ENCODE measurements at regions not wholly inside any gene's neighbourhood (a gene's known extent, or its start where the extent isn't known, plus 50 kb on each side); places are given as distances from the start of the nearest gene placed in this dataset.

DNA sequence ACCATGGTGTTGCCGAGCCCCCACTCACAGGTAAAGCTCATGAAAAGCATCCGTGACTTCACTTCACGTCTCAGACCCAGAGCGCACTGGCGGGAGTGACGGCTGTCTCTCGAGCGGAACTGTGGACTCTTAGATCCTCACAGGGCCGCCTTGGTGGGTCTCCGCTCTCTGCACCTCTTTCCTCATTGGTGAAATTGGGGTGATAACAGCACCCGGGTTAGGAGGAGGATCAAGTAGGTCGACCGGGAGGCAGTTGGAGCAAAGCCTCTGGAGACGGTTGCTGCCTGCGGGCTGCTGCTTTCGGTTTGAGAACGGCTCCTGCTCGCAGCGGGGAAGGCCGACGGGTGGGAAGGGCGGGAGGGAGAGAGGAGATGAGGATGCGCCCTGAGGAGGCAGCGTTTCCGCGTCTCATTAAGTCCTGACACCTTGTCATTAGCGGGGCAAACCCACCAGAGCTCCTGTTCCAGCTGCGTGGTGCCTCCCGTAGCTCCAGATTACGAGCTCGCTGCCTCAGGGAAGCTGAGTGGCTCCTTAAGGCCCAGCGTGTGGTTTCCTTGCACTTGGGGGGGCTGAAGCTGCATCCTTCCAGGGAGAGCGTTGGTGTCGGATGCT is 51.9 kb upstream of the CFAP46 start:
- Mint-ChIP-seq H3K27ac (ENCODE audit: unreplicated experiment) (no peak overlapping the region), H3K27me3 (ENCODE audit: low read depth) (peaks cover 30% of the 10 kb centered on the region), H3K9me3 (ENCODE audit: low read depth) (no peaks in the 10 kb centered on the region), H3K36me3 (ENCODE audit: low read depth) (no peaks in the 10 kb centered on the region), H3K4me3 (ENCODE audit: unreplicated experiment) (peak overlapping the region; percentile 28), H3K4me1 (ENCODE audit: low read depth) (no peaks in the 10 kb centered on the region)
- no peak for DNase-seq (ENCODE audit: low spot score)
- TF ChIP-seq, protein P1, sequence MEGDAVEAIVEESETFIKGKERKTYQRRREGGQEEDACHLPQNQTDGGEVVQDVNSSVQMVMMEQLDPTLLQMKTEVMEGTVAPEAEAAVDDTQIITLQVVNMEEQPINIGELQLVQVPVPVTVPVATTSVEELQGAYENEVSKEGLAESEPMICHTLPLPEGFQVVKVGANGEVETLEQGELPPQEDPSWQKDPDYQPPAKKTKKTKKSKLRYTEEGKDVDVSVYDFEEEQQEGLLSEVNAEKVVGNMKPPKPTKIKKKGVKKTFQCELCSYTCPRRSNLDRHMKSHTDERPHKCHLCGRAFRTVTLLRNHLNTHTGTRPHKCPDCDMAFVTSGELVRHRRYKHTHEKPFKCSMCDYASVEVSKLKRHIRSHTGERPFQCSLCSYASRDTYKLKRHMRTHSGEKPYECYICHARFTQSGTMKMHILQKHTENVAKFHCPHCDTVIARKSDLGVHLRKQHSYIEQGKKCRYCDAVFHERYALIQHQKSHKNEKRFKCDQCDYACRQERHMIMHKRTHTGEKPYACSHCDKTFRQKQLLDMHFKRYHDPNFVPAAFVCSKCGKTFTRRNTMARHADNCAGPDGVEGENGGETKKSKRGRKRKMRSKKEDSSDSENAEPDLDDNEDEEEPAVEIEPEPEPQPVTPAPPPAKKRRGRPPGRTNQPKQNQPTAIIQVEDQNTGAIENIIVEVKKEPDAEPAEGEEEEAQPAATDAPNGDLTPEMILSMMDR (IDR thresholded peaks at IDR 0.05): no peak

DNA sequence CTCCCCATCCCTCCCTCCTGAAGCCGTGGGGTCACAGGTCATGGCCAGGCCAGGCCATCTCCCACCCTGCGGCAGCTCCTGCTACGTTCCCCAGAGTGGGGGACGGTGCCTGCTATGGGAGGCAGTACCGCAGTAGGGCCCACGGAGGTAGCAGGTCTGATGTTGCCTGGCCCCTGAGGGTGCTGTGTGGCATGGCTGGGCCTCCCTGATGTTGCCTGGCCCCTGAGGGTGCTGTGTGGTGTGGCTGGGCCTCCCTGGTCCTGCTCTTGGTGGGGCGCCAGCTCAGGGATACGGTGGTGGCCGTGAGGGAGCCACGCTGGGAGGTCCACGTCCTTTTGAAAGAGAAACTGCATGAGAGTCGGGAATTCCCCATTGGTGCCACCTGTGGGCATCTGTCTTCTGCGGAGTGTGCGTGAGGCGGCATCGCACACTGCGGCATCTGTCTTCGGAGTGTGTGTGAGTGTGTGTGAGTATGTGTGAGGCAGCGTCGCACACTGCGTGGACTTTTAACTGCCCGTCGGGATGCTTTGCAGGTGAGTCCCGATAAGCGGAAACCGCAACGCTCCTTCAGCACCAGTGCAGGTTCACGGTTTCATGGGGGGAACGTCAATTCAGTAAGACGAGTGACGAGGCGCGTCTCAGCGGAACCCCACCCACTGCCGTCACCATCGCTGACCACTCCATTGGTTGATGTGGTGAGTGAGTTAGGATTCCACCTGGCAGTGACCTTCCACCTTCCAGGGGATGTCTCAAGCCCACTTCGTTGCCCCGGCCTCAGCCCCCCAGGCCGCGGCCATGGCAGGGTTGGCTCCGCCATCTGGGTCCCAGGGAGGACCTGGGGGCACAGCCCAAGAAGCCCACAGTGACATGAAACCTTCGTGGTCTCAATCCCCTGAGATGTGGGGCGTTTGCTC is 51.2 kb upstream of the CFAP46 start:
- Mint-ChIP-seq H3K27ac (ENCODE audit: unreplicated experiment) (no peak overlapping the region), H3K4me1 (ENCODE audit: low read depth) (no peaks in the 10 kb centered on the region), H3K9me3 (ENCODE audit: low read depth) (no peaks in the 10 kb centered on the region), H3K27me3 (ENCODE audit: low read depth) (peaks cover 28% of the 10 kb centered on the region), H3K36me3 (ENCODE audit: low read depth) (no peaks in the 10 kb centered on the region), H3K4me3 (ENCODE audit: unreplicated experiment) (no peak overlapping the region)
- DNase-seq (ENCODE audit: low spot score): peak; percentile 84
- TF ChIP-seq, protein P1 (IDR thresholded peaks at IDR 0.05): no peak

DNA sequence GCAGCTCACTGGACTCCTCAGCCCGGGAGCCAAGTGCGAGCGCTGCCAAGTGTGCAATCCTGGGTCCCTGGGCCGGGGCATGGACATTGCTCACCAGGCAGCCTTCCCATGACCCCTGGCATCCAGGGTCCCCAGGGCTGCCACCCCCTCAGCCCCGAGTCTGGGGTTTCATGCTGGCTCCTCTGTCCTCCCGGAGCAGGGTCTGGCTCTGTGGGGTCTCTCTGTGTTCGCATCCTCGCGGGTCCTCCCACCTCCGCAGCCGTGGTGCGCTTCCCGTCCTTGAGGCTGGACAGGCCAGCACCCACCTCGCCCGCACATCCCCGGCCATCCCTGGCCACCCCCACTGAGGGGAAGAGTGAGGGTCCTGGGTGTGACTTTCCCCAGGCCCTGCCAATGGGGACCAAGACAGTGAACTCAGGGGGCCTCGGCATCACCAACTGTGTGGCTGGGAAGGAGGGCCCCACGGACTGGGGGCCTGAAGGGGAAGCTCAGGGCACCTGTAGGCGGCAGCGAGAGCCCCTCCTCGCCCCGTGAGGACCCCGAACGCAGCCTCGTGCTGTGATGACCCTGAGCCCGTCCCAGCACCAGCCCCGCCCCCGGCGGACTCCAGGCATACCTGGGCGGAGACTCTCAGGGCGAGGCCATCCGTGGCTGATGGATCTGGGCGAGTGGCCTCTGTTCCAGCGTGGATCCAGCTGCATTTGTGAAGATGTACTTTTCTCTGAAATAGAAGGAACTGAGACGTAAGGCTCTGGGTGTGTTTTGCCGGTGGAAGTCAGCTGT is 50.3 kb upstream of the CFAP46 start:
- Mint-ChIP-seq H3K36me3 (ENCODE audit: low read depth) (no peaks in the 10 kb centered on the region), H3K27me3 (ENCODE audit: low read depth) (peaks cover 24% of the 10 kb centered on the region), H3K9me3 (ENCODE audit: low read depth) (no peaks in the 10 kb centered on the region), H3K27ac (ENCODE audit: unreplicated experiment) (no peak overlapping the region), H3K4me1 (ENCODE audit: low read depth) (no peaks in the 10 kb centered on the region), H3K4me3 (ENCODE audit: unreplicated experiment) (no peak overlapping the region)
- TF ChIP-seq, protein P1 (IDR thresholded peaks at IDR 0.05): no peak
- DNase-seq (ENCODE audit: low spot score): peak; percentile 92
